GM18499 (cell line): ENCODE measurements at regions not wholly inside any gene's neighbourhood (a gene's known extent, or its start where the extent isn't known, plus 50 kb on each side); places are given as distances from the start of the nearest gene placed in this dataset.
"Not testable (repeated sequence)": the region's sequence is repeated elsewhere in the genome, so short reads cannot be mapped to it uniquely, and the experiment has no call there.

ENCODE experiments used
- ATAC-seq: cut with Tn5 transposase; IDR thresholded peaks from one replicate; pipeline ENCODE4 v1.9.1; 2021; ENCODE audit warnings: moderate number of reproducible peaks; ENCODE audit not compliant: insufficient read depth, unreplicated experiment

DNA sequence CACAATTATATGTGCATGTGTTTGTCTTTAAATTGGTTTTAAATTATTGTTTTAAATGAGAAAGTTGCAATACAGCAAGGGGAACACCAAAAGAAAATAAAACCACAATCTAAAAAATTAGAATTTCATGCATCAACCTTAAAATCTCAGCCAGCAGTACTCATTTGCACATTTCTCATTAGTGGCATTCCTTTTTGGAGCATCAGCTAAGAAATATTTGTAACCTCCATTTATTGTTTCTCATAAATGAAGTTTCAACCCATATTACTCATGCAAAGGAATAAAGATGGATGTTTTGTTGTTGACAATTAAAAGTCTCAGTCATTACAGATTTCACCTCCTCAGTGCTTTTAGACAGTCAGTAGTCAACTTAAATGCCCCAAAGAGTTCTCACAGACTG lies 160.1 kb downstream of the TBX15 start:
- ATAC-seq, result no peak

DNA sequence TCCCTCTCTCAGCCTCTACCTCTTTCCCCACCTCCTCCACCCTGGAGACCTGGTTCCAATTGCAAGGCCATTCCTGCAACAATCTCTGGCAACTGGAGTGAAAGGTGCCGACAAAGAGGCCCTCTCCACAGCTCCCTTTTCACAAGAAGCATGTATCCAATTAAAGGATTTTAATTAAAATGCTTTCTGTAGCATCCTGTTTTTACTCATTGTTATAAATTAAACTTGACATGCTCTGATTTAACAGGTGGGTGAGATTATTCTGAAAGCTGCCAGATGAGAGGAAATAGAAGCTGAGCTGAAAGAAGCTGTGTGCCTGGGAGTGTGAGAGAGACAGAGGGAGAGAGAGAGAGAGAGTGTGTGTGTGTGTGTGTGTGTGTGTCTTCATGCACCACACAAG lies 160.5 kb downstream of the TBX15 start:
- no peak for ATAC-seq

DNA sequence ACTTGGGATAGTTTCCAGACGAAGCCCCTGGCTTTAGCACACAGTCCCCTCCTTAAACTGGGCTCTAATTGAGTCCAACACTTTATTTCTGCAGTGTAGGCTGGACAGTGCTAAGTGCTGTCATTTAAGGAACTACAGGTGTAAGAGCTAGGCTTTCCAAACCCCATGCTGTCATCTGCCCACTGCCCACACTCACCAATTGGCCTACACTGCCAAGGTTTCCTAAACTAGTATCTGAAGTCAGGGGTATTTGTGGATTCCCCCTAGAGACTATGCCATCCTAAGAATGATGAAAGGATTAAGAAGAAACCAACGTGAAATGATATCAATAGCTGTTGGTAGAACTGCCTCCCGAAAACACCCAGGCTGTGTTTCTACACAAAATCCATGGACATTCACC lies 160.9 kb downstream of the TBX15 start:
- no peak for ATAC-seq

DNA sequence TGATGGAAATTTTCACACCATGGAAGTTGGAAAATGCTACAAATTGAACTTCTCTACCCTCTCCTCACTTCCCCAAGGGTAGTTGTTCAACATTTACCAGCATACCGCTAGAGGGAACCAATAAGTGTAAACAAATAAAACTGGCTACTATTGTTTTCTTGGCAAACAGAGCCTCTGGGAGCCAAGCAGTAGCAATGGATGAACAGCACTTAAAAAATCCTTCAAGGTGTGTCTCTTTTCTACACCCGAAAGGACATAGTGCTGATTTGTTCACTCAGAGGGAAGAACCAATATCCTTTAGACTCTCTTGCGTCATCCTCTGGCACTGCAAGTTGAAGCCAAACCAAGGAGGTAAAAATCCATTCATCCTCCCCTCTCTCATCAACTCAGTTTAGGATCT lies 161.5 kb downstream of the TBX15 start:
- no peak for ATAC-seq

DNA sequence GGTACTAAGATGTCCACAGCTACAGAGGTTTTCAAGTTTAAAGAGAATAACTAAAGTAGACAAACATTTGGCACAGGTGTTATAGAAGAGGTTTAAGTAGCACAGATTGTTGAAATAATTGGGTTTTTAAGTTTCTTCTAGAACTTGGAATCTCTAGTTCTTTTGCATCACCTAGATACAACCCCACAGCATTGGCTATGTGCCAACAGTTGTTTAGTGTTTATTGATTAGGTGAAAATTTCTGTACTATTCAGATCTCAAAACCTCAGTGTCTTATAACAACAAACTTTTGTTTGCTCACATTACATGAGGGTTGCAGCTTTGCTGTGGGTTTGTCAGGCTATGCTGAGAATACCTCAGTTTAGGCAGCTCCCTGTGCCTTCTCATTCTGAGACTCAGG lies 162.5 kb downstream of the TBX15 start:
- ATAC-seq, result no peak

DNA sequence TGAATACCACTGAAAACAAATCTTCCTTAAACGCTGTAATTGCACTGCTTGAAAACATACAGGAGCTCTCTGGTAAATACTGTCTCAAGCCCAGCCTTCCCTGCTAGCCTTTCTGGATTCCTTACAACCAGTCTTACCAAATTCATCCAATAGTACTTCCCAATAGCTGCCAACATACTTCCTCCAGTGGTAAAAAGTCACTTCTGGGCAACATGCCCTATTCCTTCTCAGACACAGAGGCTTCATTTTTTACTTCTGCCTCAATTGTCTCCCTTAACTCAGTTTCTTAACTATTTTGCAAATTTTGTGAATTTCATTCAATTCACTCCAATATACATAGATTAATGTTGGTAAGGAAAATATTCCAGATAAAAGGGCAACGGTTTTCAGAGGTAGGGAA lies 166.3 kb downstream of the TBX15 start:
- ATAC-seq, result no peak

DNA sequence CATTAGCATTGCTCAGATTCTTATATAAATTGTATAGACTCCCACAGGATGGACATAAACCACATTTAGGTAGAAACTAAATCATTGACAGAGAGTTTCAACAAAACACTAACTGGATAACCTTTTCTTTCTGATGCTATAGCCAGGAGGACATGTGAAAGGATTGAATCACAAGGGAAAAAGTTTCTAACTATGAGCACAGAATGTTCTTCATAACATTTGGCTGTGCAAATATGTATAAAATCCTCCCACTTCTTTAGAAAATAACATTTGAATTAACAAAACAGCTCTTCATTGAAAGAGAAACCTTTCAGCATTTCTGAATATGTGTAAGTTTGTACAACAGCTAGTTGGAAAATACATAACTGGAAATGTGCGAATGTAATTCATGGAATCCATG lies 167.3 kb downstream of the TBX15 start:
- no peak for ATAC-seq

DNA sequence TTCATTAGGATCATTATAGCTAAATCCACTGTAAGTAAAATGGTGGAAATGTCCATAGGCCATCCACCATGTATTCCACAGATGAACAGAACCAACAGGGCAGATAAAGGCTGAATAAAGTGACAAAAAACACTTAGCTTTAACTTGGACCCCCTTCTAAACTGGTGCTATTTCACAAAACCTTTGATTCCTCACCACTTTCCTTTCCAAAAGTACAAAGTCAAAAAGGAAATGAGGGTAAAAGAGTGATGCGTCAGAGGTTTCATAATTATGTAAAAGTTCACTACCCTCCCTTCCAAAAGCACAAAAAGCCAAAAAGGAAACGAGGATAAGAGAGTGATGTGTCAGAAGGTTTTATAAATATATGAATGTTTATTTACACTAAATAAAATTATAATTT lies 172.2 kb downstream of the TBX15 start:
- ATAC-seq, result no peak

DNA sequence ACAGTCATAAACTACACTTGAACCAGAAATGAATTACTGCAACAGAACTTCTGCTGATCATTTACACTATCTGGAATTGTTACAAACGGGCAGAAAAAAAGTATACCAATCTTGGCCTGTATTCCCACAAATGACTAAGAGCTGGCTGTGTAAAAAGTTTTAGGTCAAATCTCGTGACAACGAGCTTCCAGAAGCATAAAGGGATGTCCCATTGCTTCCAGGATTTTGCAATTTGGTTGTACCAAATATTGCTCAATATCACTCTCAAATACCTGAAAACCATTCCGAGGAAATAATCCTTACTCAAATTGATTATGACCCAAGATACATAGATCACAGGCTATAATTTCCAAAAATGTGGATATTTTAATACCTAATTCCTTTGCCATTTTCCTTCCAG lies 175.6 kb downstream of the TBX15 start:
- no peak for ATAC-seq

DNA sequence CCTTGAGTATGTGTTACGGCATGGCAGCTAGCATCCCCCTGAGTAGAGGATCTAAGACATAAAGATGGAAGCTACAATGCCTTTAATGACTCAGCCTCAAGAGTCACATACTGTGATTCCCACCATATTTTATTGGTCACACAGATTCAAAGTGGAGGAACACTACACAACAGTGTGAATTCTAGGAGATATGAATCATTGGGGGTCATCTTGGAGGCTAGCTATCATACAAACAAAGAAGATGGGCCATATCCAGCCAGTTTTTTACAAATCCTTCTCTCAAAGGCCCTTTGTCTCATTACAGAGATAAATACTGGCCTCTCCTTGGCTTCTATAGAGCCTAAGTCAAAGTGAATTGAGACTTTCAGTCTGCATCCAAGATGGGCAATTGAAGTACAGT lies 177.0 kb downstream of the TBX15 start:
- ATAC-seq, result no peak

DNA sequence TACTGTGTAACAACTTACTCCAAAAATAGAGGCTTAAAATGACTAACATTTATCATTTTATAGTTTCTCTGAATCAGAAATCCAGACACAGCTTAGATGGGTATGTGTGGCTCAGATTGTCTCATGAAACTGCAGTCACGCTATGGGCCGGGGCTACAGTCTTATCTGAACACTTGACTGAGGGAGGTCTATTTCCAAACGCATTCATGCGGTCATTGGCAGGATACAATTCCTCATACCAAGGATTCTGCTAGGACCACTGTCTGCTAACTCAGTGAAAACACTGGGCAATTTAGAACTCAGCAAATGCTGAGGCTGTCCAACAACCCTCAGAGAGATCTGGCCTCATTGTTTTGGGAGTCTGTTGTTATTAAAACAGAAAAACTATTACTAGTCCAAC lies 178.6 kb downstream of the TBX15 start:
- no peak for ATAC-seq

DNA sequence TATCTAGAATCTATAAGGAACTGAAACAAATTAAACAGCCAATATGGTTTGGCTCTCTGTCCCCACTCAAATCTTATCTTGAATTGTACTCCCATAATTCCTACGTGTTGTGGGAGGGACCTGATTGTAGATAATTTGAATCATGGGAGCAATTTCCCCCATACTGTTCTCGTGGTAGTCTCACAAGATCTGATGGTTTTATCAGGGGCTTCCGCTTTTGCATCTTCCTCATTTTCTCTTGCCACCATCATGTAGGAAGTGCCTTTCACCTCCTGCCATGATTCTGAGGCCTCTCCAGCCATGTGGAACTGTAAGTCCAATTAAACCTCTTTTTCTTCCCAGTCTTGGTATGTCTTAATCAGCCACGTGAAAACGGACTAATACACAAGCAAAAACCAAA lies 185.0 kb downstream of the TBX15 start:
- ATAC-seq, result not testable (repeated sequence)

DNA sequence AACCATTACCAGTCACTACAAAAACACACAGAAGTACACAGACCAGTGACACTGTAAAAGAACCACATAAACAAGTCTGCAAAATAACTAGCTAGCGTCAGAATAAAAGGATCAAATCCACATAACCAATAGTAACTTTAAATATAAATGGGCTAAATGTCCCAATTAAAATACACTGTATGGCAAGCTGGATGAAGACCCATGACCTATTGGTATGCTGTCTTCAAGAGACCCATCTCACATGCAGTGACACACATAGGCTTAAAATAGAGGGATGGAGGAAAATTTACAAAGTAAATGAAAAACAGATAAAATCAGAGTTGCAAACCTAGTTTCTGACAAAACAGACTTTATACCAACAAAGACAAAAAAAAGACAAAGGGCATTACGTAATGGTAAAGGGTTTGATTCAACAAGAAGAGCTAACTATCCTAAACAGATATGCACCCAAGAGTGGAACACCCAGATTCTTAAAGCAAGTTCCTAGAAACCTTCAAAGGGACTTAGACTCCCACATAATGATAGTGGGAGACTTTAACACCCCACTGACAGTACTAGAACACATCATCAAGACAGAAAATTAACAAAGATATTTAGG lies 196.9 kb downstream of the TBX15 start:
- no peak for ATAC-seq

DNA sequence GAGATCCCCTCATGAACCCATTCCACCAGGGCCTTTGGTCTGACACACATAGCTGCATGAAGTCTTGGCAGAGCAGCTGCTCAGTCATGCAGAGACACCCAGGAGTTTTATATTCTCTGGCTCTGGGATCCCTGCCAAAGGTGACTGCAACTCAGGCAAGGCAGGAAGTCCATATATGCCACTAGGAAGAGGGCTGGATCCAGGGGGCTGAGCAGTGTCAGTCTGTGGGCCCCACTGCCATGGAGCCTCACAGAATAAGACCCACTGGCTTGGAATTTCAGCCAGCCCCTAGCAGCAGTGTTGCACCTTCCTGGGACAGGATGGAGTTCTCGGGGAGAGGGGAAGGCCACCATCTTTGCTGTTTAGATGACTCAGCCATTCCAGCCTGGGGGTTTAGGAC lies 199.7 kb downstream of the TBX15 start:
- no peak for ATAC-seq

DNA sequence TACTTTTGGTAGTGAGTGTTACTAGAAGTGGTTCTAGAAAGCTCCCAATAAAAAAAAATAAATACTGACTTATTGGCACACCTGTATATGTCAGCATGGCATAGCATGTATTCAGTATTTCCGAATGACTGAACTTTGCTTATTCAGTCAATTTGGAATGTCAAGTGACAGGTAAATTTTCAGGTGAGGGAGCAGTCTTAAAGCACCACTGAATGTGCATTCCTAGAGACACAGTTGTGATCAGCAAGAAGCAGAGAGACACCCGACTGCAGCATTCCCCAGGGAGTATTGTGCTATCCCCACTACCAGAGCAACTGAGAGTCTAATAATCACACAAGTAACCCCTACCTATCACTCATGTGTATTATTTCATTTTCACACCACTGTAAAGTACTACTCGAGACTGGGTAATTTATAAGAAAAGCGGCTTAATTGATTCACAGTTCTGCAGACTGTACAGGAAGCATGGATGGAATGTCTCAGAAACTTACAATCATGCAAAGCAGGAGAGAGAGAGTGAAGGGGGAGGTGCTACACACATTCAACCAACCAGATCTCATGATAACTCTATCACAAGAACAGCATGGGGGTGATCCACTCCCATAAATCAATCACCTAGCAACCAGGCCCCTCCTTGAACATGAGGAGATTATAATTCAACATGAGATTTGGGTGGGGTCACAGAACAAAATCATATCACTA lies 201.5 kb downstream of the TBX15 start:
- ATAC-seq, result no peak

DNA sequence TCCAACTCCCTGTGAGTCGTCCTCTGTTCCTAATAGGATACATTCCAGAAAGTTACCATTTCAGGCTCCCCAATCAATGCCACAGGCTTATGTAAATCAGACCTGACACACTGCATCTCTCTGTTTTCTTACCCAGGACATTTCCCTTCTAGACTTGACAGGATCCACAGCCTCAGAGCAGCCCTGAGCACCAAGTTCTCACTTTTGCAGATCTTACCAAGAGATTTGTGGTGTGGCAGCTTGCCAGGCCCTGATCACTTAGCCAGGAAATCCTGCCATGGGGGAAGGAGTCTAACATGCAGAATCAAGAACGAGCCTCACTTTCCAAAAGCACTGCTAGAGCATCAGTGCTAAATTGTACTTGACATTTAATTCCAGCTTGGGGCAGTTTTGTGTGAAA lies 202.9 kb downstream of the TBX15 start:
- no peak for ATAC-seq

DNA sequence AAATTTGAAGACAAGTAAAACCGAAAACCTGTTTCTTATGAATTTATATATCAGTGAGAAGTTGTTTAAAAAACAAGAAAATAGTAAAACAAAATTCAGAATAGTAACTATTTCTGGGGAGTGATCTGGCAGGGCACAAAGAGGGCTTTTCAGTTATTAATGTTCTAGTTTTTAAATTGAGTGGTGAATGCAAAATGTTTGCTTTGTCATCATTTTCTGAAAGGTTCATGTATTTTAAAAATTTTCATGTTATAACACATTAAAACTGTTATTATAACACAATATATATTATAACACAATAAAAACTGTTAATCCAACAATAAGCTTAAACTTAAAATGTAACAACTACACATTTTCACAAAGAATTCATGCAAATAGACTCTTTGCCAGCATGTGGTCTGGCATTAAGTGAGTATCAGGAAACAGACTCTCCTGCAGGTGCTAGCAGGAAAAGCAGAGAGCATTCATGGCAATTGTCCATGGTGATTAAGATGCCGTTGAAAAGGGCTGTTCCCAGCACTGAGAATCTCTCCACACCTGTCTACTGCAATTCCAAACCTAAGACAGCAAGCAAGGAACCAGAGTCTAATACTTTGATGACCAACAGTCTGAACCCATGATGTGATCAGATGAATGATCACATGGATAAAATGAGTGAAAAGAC lies 204.9 kb downstream of the TBX15 start:
- no peak for ATAC-seq

DNA sequence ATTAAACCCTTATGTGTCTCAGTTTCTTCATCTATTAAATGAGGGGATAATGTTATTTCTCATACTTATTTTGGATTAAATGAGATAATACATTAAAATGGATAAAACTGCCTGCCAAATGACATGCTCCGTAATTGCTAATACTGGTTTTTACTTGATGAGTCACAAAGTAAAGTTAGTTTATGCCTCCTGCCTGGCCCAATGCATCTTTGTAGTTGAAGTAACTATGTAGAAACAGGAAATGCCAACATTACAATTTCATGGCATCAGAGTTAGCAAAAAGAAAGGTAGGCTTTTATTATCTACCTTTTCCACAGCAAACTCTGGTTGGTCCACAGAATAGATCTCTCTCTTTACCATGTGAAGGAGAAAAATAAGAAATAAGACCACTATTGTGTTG lies 214.5 kb downstream of the TBX15 start:
- ATAC-seq, result no peak

DNA sequence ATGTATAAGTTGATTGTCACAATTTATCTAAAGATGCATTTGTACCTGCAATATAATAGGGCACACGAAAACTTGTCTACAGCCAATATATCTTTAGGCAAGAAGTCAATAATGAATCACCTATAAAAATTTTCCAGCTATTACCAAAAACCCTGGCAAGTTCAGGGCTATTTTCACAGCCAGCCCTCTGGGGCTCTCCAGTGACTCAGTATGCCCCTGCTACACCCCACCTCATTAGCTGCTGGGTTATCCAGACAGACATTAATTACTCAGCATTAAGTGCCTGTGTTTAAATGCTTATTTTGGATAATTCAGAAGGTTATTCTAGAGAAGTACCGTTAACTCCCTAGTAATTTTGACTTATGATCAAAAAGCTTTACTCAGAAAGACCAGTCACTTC lies 220.2 kb downstream of the TBX15 start:
- ATAC-seq, result no peak

DNA sequence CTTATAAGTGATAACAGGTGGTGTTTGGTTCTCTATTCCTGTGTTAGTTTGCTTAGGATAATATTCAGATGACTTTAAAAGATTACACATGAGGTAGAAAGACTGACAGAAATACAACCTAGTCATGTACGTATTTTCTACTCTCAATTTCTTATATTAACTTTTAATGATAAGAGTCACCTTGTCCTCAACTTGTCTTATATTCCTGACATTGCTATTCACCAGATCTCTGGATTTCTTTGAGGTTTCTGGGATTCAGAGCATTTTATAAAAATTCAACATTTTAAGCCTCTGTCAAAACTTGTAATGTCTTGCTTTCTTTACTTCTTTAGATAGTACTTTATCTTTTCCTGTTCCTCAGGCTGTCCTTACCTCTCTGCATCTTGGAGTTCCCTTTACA lies 234.2 kb downstream of the TBX15 start:
- no peak for ATAC-seq

DNA sequence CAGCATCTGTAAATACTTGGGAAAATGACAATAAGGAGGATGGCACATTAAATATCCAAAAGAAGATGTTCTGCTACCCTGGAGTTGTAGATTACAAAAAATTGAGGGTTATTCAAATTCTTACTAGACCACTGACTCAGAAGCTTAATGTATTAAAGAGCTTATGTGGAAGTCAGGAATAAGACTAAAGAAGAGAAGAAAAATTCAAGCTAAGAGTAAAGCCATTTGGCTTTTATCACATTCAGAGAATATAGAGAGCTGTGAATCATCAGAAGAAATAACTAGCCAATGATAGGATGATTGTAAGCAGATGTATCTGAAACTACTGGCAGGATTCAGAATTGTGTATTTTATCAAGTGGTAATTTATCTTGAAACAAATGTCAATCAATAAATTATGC lies 237.0 kb downstream of the TBX15 start:
- ATAC-seq, result no peak

DNA sequence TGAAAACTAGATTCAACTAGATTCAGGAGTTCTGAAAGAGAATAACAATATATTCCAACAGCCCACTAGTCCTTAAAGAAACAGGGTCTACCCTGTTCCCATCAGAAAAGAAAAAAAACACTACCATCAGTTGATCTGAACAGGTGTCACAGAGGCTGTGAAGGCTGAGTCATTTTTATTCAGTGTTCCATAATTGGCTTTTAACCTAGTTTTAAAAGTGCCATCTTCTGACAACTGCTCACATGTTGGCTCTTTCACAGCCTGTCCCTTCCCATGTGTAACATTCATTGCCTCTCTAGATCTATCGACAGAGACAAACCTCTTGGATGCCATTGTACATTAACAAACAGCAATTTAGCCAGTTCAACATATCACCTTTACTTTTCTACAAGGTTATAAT lies 243.7 kb downstream of the TBX15 start:
- no peak for ATAC-seq
